Mesothelial cell of epicardium (in vitro differentiated cells): ENCODE measurements at regions not wholly inside any gene's neighbourhood (a gene's known extent, or its start where the extent isn't known, plus 50 kb on each side); places are given as distances from the start of the nearest gene placed in this dataset.

ENCODE experiments used
- DNase-seq, 2 experiments: peaks; one replicate each; pipeline ENCODE4 v3.0.0; 2021; ENCODE audit warnings: low spot score in 2 of 2; ENCODE audit not compliant: unreplicated experiment in 2 of 2
- H3K27ac Mint-ChIP-seq: 2 replicates; pipeline ENCODE4 v1.8.0; 2021; ENCODE audit warnings: mixed read lengths
- H3K27me3 Mint-ChIP-seq: 2 replicates; pipeline ENCODE4 v1.8.0; 2021; ENCODE audit warnings: low read depth, mixed read lengths
- H3K36me3 Mint-ChIP-seq: 2 replicates; pipeline ENCODE4 v1.8.0; 2021; ENCODE audit warnings: mixed read lengths
- H3K4me1 Mint-ChIP-seq: 2 replicates; pipeline ENCODE4 v1.8.0; 2021; ENCODE audit warnings: mixed read lengths
- H3K4me3 Mint-ChIP-seq: 2 replicates; pipeline ENCODE4 v1.8.0; 2021; ENCODE audit warnings: mild to moderate bottlenecking, moderate library complexity, mixed read lengths
- H3K9me3 Mint-ChIP-seq: 2 replicates; pipeline ENCODE4 v1.8.0; 2021; ENCODE audit warnings: mixed read lengths
- TF ChIP-seq, protein P1 (sequence below): fragments of 200-600 bp; sonication (generic); IDR thresholded peaks from one replicate; pipeline ENCODE4 v1.5.0; 2021; ENCODE audit warnings: antibody characterized with exemption; ENCODE audit not compliant: unreplicated experiment

DNA sequence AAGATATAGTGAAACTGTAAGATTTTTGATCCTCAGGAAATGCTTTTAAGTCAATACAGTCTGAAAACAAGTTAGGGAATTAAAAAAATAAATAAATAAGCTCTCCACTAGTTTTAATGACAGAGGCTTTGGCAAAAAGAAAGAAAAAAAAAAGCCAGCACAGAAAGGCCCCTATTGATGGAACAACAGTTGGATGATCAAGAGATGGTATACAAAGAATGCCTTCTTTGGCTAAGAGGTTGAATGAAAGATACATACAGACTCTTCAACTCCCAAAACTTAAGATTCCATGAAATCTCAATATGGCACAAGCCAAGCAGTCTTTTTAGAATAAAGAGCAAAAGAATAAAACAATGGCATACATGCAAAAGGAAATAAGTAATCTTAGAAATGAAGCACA is 64.0 kb upstream of the GALNT5 start:
- Mint-ChIP-seq H3K4me3 (no peak overlapping the region), H3K27me3 (no peaks in the 10 kb centered on the region), H3K9me3 (no peaks in the 10 kb centered on the region), H3K36me3 (no peaks in the 10 kb centered on the region), H3K27ac (no peak overlapping the region), H3K4me1 (peaks cover 4% of the 10 kb centered on the region)
- DNase-seq: no peak
- TF ChIP-seq, protein P1, sequence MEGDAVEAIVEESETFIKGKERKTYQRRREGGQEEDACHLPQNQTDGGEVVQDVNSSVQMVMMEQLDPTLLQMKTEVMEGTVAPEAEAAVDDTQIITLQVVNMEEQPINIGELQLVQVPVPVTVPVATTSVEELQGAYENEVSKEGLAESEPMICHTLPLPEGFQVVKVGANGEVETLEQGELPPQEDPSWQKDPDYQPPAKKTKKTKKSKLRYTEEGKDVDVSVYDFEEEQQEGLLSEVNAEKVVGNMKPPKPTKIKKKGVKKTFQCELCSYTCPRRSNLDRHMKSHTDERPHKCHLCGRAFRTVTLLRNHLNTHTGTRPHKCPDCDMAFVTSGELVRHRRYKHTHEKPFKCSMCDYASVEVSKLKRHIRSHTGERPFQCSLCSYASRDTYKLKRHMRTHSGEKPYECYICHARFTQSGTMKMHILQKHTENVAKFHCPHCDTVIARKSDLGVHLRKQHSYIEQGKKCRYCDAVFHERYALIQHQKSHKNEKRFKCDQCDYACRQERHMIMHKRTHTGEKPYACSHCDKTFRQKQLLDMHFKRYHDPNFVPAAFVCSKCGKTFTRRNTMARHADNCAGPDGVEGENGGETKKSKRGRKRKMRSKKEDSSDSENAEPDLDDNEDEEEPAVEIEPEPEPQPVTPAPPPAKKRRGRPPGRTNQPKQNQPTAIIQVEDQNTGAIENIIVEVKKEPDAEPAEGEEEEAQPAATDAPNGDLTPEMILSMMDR: no peak

GRCh38 chr2:157194097-157194688 is 63.3 kb upstream of the GALNT5 start:
- H3K36me3 Mint-ChIP-seq: no peaks in the 10 kb centered on the region
- no peak for DNase-seq

DNA sequence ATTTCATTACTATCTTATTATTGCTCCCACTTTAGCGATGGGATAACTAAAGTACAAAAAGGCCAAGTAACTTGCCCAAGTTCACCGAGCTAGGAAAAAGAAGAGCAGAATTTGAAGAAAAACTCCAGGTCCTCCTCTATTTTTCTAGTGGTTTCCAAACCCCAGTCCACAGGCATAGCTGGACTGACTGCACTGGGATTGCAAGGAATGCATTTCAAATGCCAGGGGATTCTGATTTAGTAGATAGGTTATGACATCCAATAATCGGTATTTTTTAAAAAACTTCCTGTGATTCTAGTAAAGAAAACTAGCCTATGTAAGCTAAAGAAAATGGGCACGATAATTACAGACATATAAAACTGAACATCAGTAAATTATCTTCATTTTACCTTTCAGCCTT is 62.7 kb upstream of the GALNT5 start:
- TF ChIP-seq, protein P1: no peak
- no peaks in the 10 kb centered on the region for H3K36me3 Mint-ChIP-seq
- no peaks in the 10 kb centered on the region for H3K27me3 Mint-ChIP-seq
- H3K27ac Mint-ChIP-seq: no peak overlapping the region
- no peaks in the 10 kb centered on the region for H3K9me3 Mint-ChIP-seq
- H3K4me1 Mint-ChIP-seq: peaks cover 4% of the 10 kb centered on the region
- no peak overlapping the region for H3K4me3 Mint-ChIP-seq
- no peak for DNase-seq

More at GRCh38 chr2:157194097-157194688, 63.3 kb upstream of the GALNT5 start:
- Mint-ChIP-seq H3K27me3 (no peaks in the 10 kb centered on the region), H3K27ac (no peak overlapping the region), H3K4me1 (peaks cover 4% of the 10 kb centered on the region), H3K4me3 (no peak overlapping the region), H3K9me3 (no peaks in the 10 kb centered on the region)
- TF ChIP-seq, protein P1: peak; percentile 52

DNA sequence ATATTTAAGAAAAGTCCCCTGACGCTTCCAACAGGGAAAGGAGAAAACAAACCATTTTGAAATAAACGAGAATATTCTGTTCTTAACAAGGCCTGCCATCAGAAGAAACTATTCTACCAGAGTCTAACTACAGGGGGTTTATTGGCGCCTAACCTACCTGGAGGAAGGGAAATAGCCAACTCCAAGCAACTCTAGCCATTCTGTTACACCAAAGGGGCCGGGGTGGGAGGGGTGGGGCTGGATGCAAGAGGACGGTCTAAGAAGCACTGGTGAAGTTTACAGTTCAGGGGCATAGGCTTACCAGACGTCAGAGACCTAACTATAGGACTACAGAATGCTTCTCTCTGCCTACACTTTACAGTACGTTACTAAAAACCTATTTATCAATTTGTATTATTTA is 60.5 kb upstream of the GALNT5 start:
- Mint-ChIP-seq H3K36me3 (no peaks in the 10 kb centered on the region), H3K4me3 (no peak overlapping the region), H3K4me1 (peaks cover 4% of the 10 kb centered on the region), H3K27ac (no peak overlapping the region), H3K27me3 (no peaks in the 10 kb centered on the region), H3K9me3 (no peaks in the 10 kb centered on the region)
- DNase-seq: no peak
- TF ChIP-seq, protein P1: no peak

GRCh38 chr2:157197848-157198247 is 59.7 kb upstream of the GALNT5 start:
- Mint-ChIP-seq H3K27me3 (no peaks in the 10 kb centered on the region), H3K36me3 (no peaks in the 10 kb centered on the region), H3K4me3 (no peak overlapping the region), H3K4me1 (peaks cover 1% of the 10 kb centered on the region), H3K9me3 (no peaks in the 10 kb centered on the region), H3K27ac (no peak overlapping the region)
- no peak for DNase-seq
- TF ChIP-seq, protein P1: no peak

DNA sequence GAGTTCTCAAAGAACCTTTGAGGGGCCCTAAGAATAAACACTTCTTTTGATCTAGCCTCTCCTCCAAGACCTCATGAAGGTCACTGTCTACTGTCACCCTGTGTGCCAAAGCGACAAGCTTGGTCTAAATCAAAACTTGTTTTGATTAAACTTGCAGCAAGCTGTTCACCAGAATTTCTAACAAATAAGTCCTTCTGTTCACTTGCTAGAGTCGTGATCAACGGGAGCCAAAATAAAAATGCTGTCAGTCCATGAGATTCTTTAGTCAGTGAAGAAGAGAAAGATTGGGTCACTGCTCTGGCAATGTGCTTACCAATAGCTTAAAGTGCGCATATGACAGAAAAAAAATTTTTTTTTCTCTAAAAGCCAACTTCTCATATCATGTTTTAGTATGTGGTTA is 53.9 kb upstream of the GALNT5 start:
- no peaks in the 10 kb centered on the region for H3K27me3 Mint-ChIP-seq
- no peak for DNase-seq
- no peak overlapping the region for H3K4me3 Mint-ChIP-seq
- TF ChIP-seq, protein P1: no peak
- no peaks in the 10 kb centered on the region for H3K4me1 Mint-ChIP-seq
- H3K27ac Mint-ChIP-seq: no peak overlapping the region
- H3K9me3 Mint-ChIP-seq: no peaks in the 10 kb centered on the region
- H3K36me3 Mint-ChIP-seq: no peaks in the 10 kb centered on the region
